Calu3 (cell line): ENCODE measurements at regions not wholly inside any gene's neighbourhood (a gene's known extent, or its start where the extent isn't known, plus 50 kb on each side); places are given as distances from the start of the nearest gene placed in this dataset.

Experiments used
- BruUV-seq: library from RNA; stranded (reverse); fragments of 400-500 nt; replicated peaks from 2 replicates; lab custom pipeline; 2021; lab: Mats Ljungman, UMichigan
- CTCF ChIA-PET: fragments of 300-600 bp; sonication (Branson Sonifier 250); formaldehyde crosslinking; loops from one replicate; lab custom pipeline; 2022; ENCODE audit warnings: antibody characterized with exemption; lab: Charles Lee
- DNase-seq: peaks from one replicate; pipeline ENCODE4 v3.0.0; 2022
- H3K27ac Mint-ChIP-seq: one replicate; pipeline ENCODE4 v1.8.0; 2022; ENCODE audit warnings: mixed read lengths; ENCODE audit not compliant: unreplicated experiment
- H3K27me3 Mint-ChIP-seq: one replicate; pipeline ENCODE4 v1.8.0; 2022; ENCODE audit warnings: mixed read lengths; ENCODE audit not compliant: unreplicated experiment
- H3K36me3 Mint-ChIP-seq: one replicate; pipeline ENCODE4 v1.8.0; 2022; ENCODE audit warnings: mild to moderate bottlenecking, moderate library complexity, mixed read lengths; ENCODE audit not compliant: insufficient read depth, unreplicated experiment
- H3K4me1 Mint-ChIP-seq: one replicate; pipeline ENCODE4 v1.8.0; 2022; ENCODE audit warnings: mild to moderate bottlenecking, low read depth, mixed read lengths; ENCODE audit not compliant: unreplicated experiment
- H3K4me3 Mint-ChIP-seq: one replicate; pipeline ENCODE4 v1.8.0; 2022; ENCODE audit warnings: mild to moderate bottlenecking, low read depth, moderate library complexity, mixed read lengths; ENCODE audit not compliant: unreplicated experiment
- H3K9me3 Mint-ChIP-seq: one replicate; pipeline ENCODE4 v1.8.0; 2022; ENCODE audit warnings: low read depth, mixed read lengths; ENCODE audit not compliant: unreplicated experiment
- CTCF ChIP-seq: fragments of 200-600 bp; IDR thresholded peaks from one replicate; pipeline ENCODE4 v1.8.0; 2022; ENCODE audit warnings: antibody characterized with exemption; ENCODE audit not compliant: unreplicated experiment
- intact Hi-C: fragments of 100-400 bp; cut with micrococcal nuclease; formaldehyde crosslinking; loops from one replicate; pipeline ENCODE4 v1.10.0; 2022; ENCODE audit not compliant: unreplicated experiment

- no peaks in the 10 kb centered on the region for H3K27me3 Mint-ChIP-seq
- no peak overlapping the region for H3K4me3 Mint-ChIP-seq
- no peak for DNase-seq
- no peak for TF ChIP-seq CTCF
- CTCF ChIA-PET = no interaction called here
- intact Hi-C loops = no loop called here
- no TSS peak for BruUV-seq
- no peaks in the 10 kb centered on the region for H3K9me3 Mint-ChIP-seq
- H3K27ac Mint-ChIP-seq = no peak overlapping the region
- H3K4me1 Mint-ChIP-seq = no peaks in the 10 kb centered on the region
- H3K36me3 Mint-ChIP-seq = no peaks in the 10 kb centered on the region
These were observed 620.4 kb downstream of the STK39 start for GRCh38 chr2:167626961-167627360.

- intact Hi-C loops = no loop called here
- no peak for TF ChIP-seq CTCF
- H3K4me3 Mint-ChIP-seq = no peak overlapping the region
- H3K27ac Mint-ChIP-seq = no peak overlapping the region
- CTCF ChIA-PET = no interaction called here
- no peak for DNase-seq
- BruUV-seq = no TSS peak
- H3K27me3 Mint-ChIP-seq = no peaks in the 10 kb centered on the region
- no peaks in the 10 kb centered on the region for H3K4me1 Mint-ChIP-seq
- H3K36me3 Mint-ChIP-seq = no peaks in the 10 kb centered on the region
- H3K9me3 Mint-ChIP-seq = peaks cover 3% of the 10 kb centered on the region
These were observed 621.1 kb downstream of the STK39 start for GRCh38 chr2:167626301-167626700.

- no peak for DNase-seq
- intact Hi-C loops = no loop called here
- Mint-ChIP-seq H3K36me3 (no peaks in the 10 kb centered on the region), H3K4me1 (no peaks in the 10 kb centered on the region), H3K9me3 (peaks cover 3% of the 10 kb centered on the region), H3K4me3 (no peak overlapping the region), H3K27ac (no peak overlapping the region), H3K27me3 (no peaks in the 10 kb centered on the region)
- CTCF ChIA-PET = no interaction called here
- TF ChIP-seq CTCF = no peak
- BruUV-seq = no TSS peak
These were observed 630.4 kb downstream of the STK39 start for GRCh38 chr2:167616997-167617396.

GRCh38 chr2:167613471-167613870 is 633.9 kb downstream of the STK39 start:
- H3K4me3 Mint-ChIP-seq = no peak overlapping the region
- no TSS peak for BruUV-seq
- CTCF ChIA-PET = no interaction called here
- H3K27ac Mint-ChIP-seq = no peak overlapping the region
- H3K36me3 Mint-ChIP-seq = no peaks in the 10 kb centered on the region
- no peaks in the 10 kb centered on the region for H3K9me3 Mint-ChIP-seq
- intact Hi-C loops = no loop called here
- H3K27me3 Mint-ChIP-seq = no peaks in the 10 kb centered on the region
- DNase-seq = no peak
- TF ChIP-seq CTCF = no peak
- no peaks in the 10 kb centered on the region for H3K4me1 Mint-ChIP-seq
